ENCODE measurements at regions not wholly inside any gene's neighbourhood (a gene's known extent, or its start where the extent isn't known, plus 50 kb on each side); places are given as distances from the start of the nearest gene placed in this dataset.

DNA sequence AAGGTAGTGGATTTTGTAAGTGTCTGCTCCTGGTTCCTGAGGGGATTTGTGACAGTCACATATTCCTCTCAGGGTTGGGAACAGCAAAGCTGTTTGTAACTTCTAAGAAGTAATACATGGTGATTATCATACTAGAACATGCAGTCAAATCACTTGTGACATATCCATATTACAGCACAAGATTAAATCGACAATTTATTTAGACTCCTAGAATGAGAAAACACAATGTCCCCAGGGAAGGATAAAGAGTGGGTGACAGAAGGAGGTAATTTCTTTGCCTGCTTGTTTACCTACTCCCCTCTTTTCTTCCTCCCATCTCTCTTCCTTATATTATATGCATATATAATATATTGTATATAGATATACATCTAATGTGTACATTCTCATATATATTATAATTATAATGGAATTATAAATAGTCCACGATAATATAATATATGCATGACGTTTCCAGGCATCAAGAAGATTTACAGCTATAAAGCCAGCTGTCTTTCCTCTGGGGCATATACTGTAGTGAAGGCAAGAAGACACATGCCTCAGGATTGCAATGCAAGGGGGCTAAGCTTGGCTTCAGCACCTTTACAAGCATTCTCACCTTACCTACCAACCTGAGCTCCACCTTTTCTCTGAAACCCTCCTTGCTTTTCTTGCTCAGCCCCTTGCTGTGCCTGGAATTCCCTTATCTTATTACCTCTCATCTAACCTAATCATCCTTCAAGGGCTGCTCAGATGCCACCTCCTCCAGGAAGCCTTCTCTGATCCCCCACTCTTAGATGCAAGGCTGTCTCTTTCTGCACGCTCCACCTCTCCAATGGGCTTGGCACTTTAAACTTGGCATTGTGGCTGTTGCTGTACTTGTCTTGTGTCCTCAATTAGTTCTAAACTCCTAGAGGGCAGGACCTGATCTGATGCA, 73.1 kb upstream of the PIAS1 start:
- DNase-seq: no peak
- no peaks in the 10 kb centered on the region for H3K27me3 ChIP-seq (replicated peaks in 2 of 5; ENCODE audit: control insufficient read depth in 4 of 5, insufficient read depth in 5 of 5, low read length in 4 of 5)
- ChIA-PET POLR2A (interaction anchor here (0.5 kb wide), 1 partner anchor 195 kb away, joined by 3 read pairs; no protein-coding TSS in a partner anchor), CTCF (no interaction called here)
- whole genome bisulfite sequencing (ENCODE audit: insufficient coverage): 100% methylated on average over 1 of the region's 4 CpGs
- peaks cover 0 to 2% (median 0%) of the 10 kb centered on the region in 4 experiments for H3K4me1 ChIP-seq (ENCODE audit: control extremely low read depth in 1 of 4, control insufficient read depth in 4 of 4, insufficient read depth in 4 of 4, low read length in 3 of 4)
- H3K9me3 ChIP-seq (ENCODE audit: control extremely low read depth in 1 of 5, control insufficient read depth in 4 of 5, insufficient read depth in 2 of 5, low read depth in 1 of 5, low read length in 4 of 5): peaks cover 0 to 4% (median 2%) of the 10 kb centered on the region in 5 experiments
- H3K36me3 ChIP-seq (ENCODE audit: control insufficient read depth in 4 of 4, insufficient read depth in 4 of 4, low read length in 3 of 4): no peaks in the 10 kb centered on the region
- no peak overlapping the region for H3K27ac ChIP-seq (ENCODE audit: insufficient read depth in 1 of 2, low read depth in 1 of 2, low read length in 2 of 2, poor library complexity in 1 of 2, severe bottlenecking in 2 of 2)
- no peak overlapping the region for H3K4me3 ChIP-seq (ENCODE audit: control insufficient read depth in 1 of 7, extremely low read depth in 1 of 7, insufficient read depth in 4 of 7, low read depth in 2 of 7, low read length in 6 of 7)

DNA sequence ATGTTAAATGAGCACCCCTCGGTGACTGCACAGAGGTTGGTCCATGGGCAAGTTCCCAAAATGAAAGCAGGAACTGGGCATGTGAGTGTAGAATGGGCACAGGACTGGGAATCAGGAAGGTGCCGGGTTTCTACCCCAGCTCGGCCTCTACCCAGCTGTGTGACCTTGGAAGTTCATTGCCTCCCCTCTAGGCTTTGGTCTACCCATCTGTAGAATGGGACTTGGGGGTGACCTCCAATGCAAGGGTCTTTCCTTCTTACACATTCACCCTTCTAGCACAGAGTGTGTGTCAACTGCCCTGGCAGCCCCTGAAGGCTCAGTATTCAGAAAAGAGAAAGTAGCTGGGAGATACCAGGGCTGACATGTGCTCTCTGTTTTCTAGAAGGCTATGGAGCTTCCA, 72.3 kb upstream of the PIAS1 start:
- ChIA-PET CTCF (interaction anchor here (0.7 kb wide), 1 partner anchor 19 kb away, joined by 3 read pairs; no protein-coding TSS in a partner anchor), POLR2A (no interaction called here)
- DNase-seq: no peak
- peaks cover 0 to 4% (median 2%) of the 10 kb centered on the region in 5 experiments for H3K9me3 ChIP-seq (ENCODE audit: control extremely low read depth in 1 of 5, control insufficient read depth in 4 of 5, insufficient read depth in 2 of 5, low read depth in 1 of 5, low read length in 4 of 5)
- no peak overlapping the region for H3K27ac ChIP-seq (ENCODE audit: insufficient read depth in 1 of 2, low read depth in 1 of 2, low read length in 2 of 2, poor library complexity in 1 of 2, severe bottlenecking in 2 of 2)
- H3K4me3 ChIP-seq (ENCODE audit: control insufficient read depth in 1 of 7, extremely low read depth in 1 of 7, insufficient read depth in 4 of 7, low read depth in 2 of 7, low read length in 6 of 7): no peak overlapping the region
- 92% methylated on average over 2 of the region's 3 CpGs for WGBS (ENCODE audit: insufficient coverage)
- no peaks in the 10 kb centered on the region for H3K36me3 ChIP-seq (ENCODE audit: control insufficient read depth in 4 of 4, insufficient read depth in 4 of 4, low read length in 3 of 4)
- no peaks in the 10 kb centered on the region for H3K27me3 ChIP-seq (replicated peaks in 2 of 5; ENCODE audit: control insufficient read depth in 4 of 5, insufficient read depth in 5 of 5, low read length in 4 of 5)
- H3K4me1 ChIP-seq (ENCODE audit: control extremely low read depth in 1 of 4, control insufficient read depth in 4 of 4, insufficient read depth in 4 of 4, low read length in 3 of 4): peaks cover 0 to 2% (median 0%) of the 10 kb centered on the region in 4 experiments

DNA sequence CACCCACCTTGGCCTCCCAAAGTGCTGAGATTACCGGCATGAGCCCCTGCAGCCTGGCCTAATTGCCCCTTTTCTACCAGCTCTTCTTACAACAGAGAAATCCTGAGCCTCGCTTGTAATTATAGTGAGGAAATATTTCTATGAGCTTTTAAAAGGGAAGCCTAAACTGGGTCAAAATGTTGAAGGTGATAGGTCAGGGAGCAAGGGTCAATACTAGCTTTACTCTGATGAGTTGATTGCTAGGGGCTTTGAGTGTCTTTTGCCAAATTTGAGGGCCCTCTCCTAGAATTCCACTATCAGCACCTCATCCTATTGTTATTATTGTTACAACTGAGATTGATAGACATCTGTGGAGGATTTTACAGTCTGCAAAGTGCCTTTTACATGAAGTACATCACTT, 62.4 kb upstream of the PIAS1 start:
- H3K9me3 ChIP-seq (ENCODE audit: control extremely low read depth in 1 of 5, control insufficient read depth in 4 of 5, insufficient read depth in 2 of 5, low read depth in 1 of 5, low read length in 4 of 5): no peaks in the 10 kb centered on the region
- no CpG with 5 or more reads among the region's 2 CpGs for WGBS (ENCODE audit: insufficient coverage)
- no peak overlapping the region for H3K27ac ChIP-seq (ENCODE audit: insufficient read depth in 1 of 2, low read depth in 1 of 2, low read length in 2 of 2, poor library complexity in 1 of 2, severe bottlenecking in 2 of 2)
- DNase-seq: no peak
- ChIA-PET CTCF (no interaction called here), POLR2A (no interaction called here)
- peaks cover 0 to 2% (median 0%) of the 10 kb centered on the region in 5 experiments for H3K27me3 ChIP-seq (replicated peaks in 2 of 5; ENCODE audit: control insufficient read depth in 4 of 5, insufficient read depth in 5 of 5, low read length in 4 of 5)
- H3K4me3 ChIP-seq (ENCODE audit: control insufficient read depth in 1 of 7, extremely low read depth in 1 of 7, insufficient read depth in 4 of 7, low read depth in 2 of 7, low read length in 6 of 7): no peak overlapping the region
- no peaks in the 10 kb centered on the region for H3K36me3 ChIP-seq (ENCODE audit: control insufficient read depth in 4 of 4, insufficient read depth in 4 of 4, low read length in 3 of 4)
- H3K4me1 ChIP-seq (ENCODE audit: control extremely low read depth in 1 of 4, control insufficient read depth in 4 of 4, insufficient read depth in 4 of 4, low read length in 3 of 4): no peaks in the 10 kb centered on the region

DNA sequence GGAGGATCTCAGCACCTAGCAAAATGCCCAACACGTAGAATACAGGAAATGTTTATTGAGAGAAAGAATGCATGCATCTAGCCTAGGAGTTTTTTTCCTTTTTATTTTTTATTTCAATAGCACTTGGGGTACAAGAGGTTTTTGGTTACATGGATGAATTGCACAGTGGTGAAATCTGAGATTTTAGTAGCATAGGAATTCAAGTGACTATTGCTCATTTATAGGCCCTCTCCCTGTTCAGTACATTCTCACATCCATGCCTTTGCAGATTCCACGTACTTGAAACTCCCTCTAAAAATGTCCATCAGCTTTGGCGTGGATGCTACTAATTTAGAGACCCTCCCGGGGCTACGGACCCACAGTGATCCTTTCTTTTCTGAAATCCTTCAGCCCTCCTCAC, 61.7 kb upstream of the PIAS1 start:
- Histone ChIP-seq H3K27ac (ENCODE audit: insufficient read depth in 1 of 2, low read depth in 1 of 2, low read length in 2 of 2, poor library complexity in 1 of 2, severe bottlenecking in 2 of 2) (no peak overlapping the region), H3K9me3 (ENCODE audit: control extremely low read depth in 1 of 5, control insufficient read depth in 4 of 5, insufficient read depth in 2 of 5, low read depth in 1 of 5, low read length in 4 of 5) (no peaks in the 10 kb centered on the region), H3K36me3 (ENCODE audit: control insufficient read depth in 4 of 4, insufficient read depth in 4 of 4, low read length in 3 of 4) (no peaks in the 10 kb centered on the region), H3K4me1 (ENCODE audit: control extremely low read depth in 1 of 4, control insufficient read depth in 4 of 4, insufficient read depth in 4 of 4, low read length in 3 of 4) (no peaks in the 10 kb centered on the region), H3K4me3 (ENCODE audit: control insufficient read depth in 1 of 7, extremely low read depth in 1 of 7, insufficient read depth in 4 of 7, low read depth in 2 of 7, low read length in 6 of 7) (no peak overlapping the region), H3K27me3 (replicated peaks in 2 of 5; ENCODE audit: control insufficient read depth in 4 of 5, insufficient read depth in 5 of 5, low read length in 4 of 5) (peaks cover 0 to 2% (median 0%) of the 10 kb centered on the region in 5 experiments)
- POLR2A ChIA-PET: no interaction called here
- CTCF ChIA-PET: no interaction called here
- DNase-seq: no peak
- 96% methylated on average over 4 of the region's 5 CpGs for WGBS (ENCODE audit: insufficient coverage)

DNA sequence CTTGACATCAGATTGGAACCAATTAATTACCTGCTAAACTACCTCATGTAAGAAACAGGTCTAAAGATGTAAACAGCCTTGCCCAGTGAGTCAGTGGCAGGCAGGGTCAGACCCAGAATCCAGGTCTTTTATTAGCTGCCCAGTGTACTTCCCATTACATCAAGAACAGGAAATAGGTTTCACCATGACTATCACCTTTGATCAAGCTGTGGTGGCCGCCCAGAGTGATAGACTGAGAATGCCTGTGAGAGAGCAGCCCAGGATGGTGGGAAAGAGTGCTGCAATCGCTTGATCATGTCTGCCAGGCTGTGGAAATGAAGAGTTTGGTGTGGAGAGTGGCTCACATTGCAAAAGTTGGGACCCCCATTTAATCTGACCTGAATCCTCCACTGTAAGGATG, 61.3 kb upstream of the PIAS1 start:
- no peaks in the 10 kb centered on the region for H3K4me1 ChIP-seq (ENCODE audit: control extremely low read depth in 1 of 4, control insufficient read depth in 4 of 4, insufficient read depth in 4 of 4, low read length in 3 of 4)
- ChIA-PET CTCF (no interaction called here), POLR2A (no interaction called here)
- H3K4me3 ChIP-seq (ENCODE audit: control insufficient read depth in 1 of 7, extremely low read depth in 1 of 7, insufficient read depth in 4 of 7, low read depth in 2 of 7, low read length in 6 of 7): no peak overlapping the region
- WGBS (ENCODE audit: insufficient coverage): 100% methylated on average over 2 of the region's 2 CpGs
- DNase-seq: no peak
- H3K27ac ChIP-seq (ENCODE audit: insufficient read depth in 1 of 2, low read depth in 1 of 2, low read length in 2 of 2, poor library complexity in 1 of 2, severe bottlenecking in 2 of 2): no peak overlapping the region
- no peaks in the 10 kb centered on the region for H3K9me3 ChIP-seq (ENCODE audit: control extremely low read depth in 1 of 5, control insufficient read depth in 4 of 5, insufficient read depth in 2 of 5, low read depth in 1 of 5, low read length in 4 of 5)
- H3K27me3 ChIP-seq (replicated peaks in 2 of 5; ENCODE audit: control insufficient read depth in 4 of 5, insufficient read depth in 5 of 5, low read length in 4 of 5): peaks cover 0 to 2% (median 0%) of the 10 kb centered on the region in 5 experiments
- no peaks in the 10 kb centered on the region for H3K36me3 ChIP-seq (ENCODE audit: control insufficient read depth in 4 of 4, insufficient read depth in 4 of 4, low read length in 3 of 4)

DNA sequence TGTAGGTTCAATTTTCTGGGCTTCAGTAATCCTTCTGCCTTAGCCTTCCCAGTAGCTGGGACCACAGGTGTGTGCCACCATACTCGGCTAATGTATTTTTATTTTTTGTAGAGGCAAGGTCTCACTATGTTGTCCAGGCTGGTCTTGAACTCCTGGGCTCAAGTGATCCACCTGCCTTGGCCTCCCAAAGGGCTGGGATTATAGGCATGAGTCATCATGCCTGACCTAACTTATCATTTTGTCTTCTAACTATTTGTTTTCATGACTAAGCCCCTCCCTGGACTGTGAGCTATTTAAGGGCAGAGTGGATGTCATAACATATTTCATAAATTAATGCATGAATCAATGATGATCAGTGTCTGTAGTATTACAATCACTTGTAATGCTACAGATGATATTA, 56.1 kb upstream of the PIAS1 start:
- H3K4me1 ChIP-seq (ENCODE audit: control extremely low read depth in 1 of 4, control insufficient read depth in 4 of 4, insufficient read depth in 4 of 4, low read length in 3 of 4): no peaks in the 10 kb centered on the region
- H3K36me3 ChIP-seq (ENCODE audit: control insufficient read depth in 4 of 4, insufficient read depth in 4 of 4, low read length in 3 of 4): no peaks in the 10 kb centered on the region
- WGBS (ENCODE audit: insufficient coverage): 83% methylated on average over 1 of the region's 1 CpG
- DNase-seq: no peak
- CTCF ChIA-PET: interaction anchor here (1.0 kb wide), 1 partner anchor 9 kb away, joined by 3 read pairs; no protein-coding TSS in a partner anchor
- H3K9me3 ChIP-seq (ENCODE audit: control extremely low read depth in 1 of 5, control insufficient read depth in 4 of 5, insufficient read depth in 2 of 5, low read depth in 1 of 5, low read length in 4 of 5): no peaks in the 10 kb centered on the region
- H3K27me3 ChIP-seq (replicated peaks in 2 of 5; ENCODE audit: control insufficient read depth in 4 of 5, insufficient read depth in 5 of 5, low read length in 4 of 5): no peaks in the 10 kb centered on the region
- POLR2A ChIA-PET: no interaction called here
- no peak overlapping the region for H3K27ac ChIP-seq (ENCODE audit: insufficient read depth in 1 of 2, low read depth in 1 of 2, low read length in 2 of 2, poor library complexity in 1 of 2, severe bottlenecking in 2 of 2)
- no peak overlapping the region for H3K4me3 ChIP-seq (ENCODE audit: control insufficient read depth in 1 of 7, extremely low read depth in 1 of 7, insufficient read depth in 4 of 7, low read depth in 2 of 7, low read length in 6 of 7)

DNA sequence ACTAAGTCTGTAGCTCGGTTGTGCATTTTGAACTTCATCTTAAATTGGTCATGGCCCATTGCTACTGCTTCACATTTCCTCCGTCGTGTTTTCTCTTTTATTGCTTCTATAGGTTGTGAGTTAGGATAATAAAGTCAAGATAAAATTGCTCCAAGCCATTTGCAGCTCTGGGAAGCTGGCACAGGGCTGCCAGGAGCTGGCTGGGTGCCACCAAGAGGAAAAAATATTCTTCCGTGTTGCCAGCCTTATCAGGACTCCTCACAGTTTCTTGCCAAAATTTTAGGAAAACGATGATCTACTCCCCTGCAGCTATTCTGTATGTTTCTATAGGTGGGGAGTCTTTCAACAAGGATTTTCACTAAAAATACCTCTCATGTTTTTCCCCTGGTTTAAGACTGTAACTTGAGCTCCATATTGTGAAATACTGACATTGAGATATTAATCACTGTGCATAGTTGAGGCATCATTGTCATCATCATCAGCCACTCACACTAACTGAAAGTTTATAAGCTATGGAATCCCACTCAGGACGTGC, 55.4 kb upstream of the PIAS1 start:
- ChIA-PET CTCF (interaction anchor here (0.8 kb wide), 1 partner anchor 12 kb away, joined by 3 read pairs; no protein-coding TSS in a partner anchor), POLR2A (no interaction called here)
- no peaks in the 10 kb centered on the region for H3K36me3 ChIP-seq (ENCODE audit: control insufficient read depth in 4 of 4, insufficient read depth in 4 of 4, low read length in 3 of 4)
- no peak for DNase-seq
- H3K27ac ChIP-seq (ENCODE audit: insufficient read depth in 1 of 2, low read depth in 1 of 2, low read length in 2 of 2, poor library complexity in 1 of 2, severe bottlenecking in 2 of 2): no peak overlapping the region
- 88% methylated on average over 1 of the region's 6 CpGs for WGBS (ENCODE audit: insufficient coverage)
- H3K27me3 ChIP-seq (replicated peaks in 2 of 5; ENCODE audit: control insufficient read depth in 4 of 5, insufficient read depth in 5 of 5, low read length in 4 of 5): no peaks in the 10 kb centered on the region
- no peaks in the 10 kb centered on the region for H3K4me1 ChIP-seq (ENCODE audit: control extremely low read depth in 1 of 4, control insufficient read depth in 4 of 4, insufficient read depth in 4 of 4, low read length in 3 of 4)
- no peaks in the 10 kb centered on the region for H3K9me3 ChIP-seq (ENCODE audit: control extremely low read depth in 1 of 5, control insufficient read depth in 4 of 5, insufficient read depth in 2 of 5, low read depth in 1 of 5, low read length in 4 of 5)
- no peak overlapping the region for H3K4me3 ChIP-seq (ENCODE audit: control insufficient read depth in 1 of 7, extremely low read depth in 1 of 7, insufficient read depth in 4 of 7, low read depth in 2 of 7, low read length in 6 of 7)
